ENCODE measurements at regions not wholly inside any gene's neighbourhood (a gene's known extent, or its start where the extent isn't known, plus 50 kb on each side); places are given as distances from the start of the nearest gene placed in this dataset.

- no peak for DNase-seq (ENCODE audit: low spot score)
Measured at GRCh38 chr13:61477619-61478018, 62.0 kb upstream of the PCDH20 start.

GRCh38 chr13:61470786-61471185, 55.1 kb upstream of the PCDH20 start:
- no peak for DNase-seq (ENCODE audit: low spot score)

GRCh38 chr13:61466280-61466679, 50.6 kb upstream of the PCDH20 start:
- no peak for DNase-seq (ENCODE audit: low spot score)
